Effector memory CD8-positive, alpha-beta T cell (primary cell): ENCODE measurements at regions not wholly inside any gene's neighbourhood (a gene's known extent, or its start where the extent isn't known, plus 50 kb on each side); places are given as distances from the start of the nearest gene placed in this dataset.

Experiments
- ATAC-seq: fragments of 150-1000 bp; cut with Tn5 transposase; replicated peaks from 2 replicates; pipeline ENCODE4 v1.10.0; 2021; ENCODE audit warnings: mild to moderate bottlenecking, moderate library complexity
- DNase-seq, 3 experiments: peaks; one replicate each; pipeline ENCODE4 v3.0.0; 2021
- H3K27ac Mint-ChIP-seq, 2 donors: one replicate each; pipeline ENCODE4 v1.8.0; 2022; ENCODE audit warnings: mild to moderate bottlenecking in 2 of 2, mixed read lengths in 2 of 2, moderate library complexity in 2 of 2
- H3K27me3 Mint-ChIP-seq, 2 donors: one replicate each; pipeline ENCODE4 v1.8.0; 2022; ENCODE audit warnings: mixed read lengths in 2 of 2
- H3K36me3 Mint-ChIP-seq: one replicate; pipeline ENCODE4 v1.8.0; 2022; ENCODE audit warnings: mild to moderate bottlenecking, moderate library complexity, mixed read lengths; ENCODE audit not compliant: insufficient read depth
- H3K4me1 Mint-ChIP-seq, 2 donors: one replicate each; pipeline ENCODE4 v1.8.0; 2022; ENCODE audit warnings: low read depth in 2 of 2, mixed read lengths in 2 of 2
- H3K4me3 Mint-ChIP-seq, 2 donors: one replicate each; pipeline ENCODE4 v1.8.0; 2022; ENCODE audit warnings: mild to moderate bottlenecking in 2 of 2, mixed read lengths in 2 of 2, moderate library complexity in 2 of 2
- H3K9me3 Mint-ChIP-seq, 2 donors: one replicate each; pipeline ENCODE4 v1.8.0; 2022; ENCODE audit warnings: mixed read lengths in 2 of 2

DNA sequence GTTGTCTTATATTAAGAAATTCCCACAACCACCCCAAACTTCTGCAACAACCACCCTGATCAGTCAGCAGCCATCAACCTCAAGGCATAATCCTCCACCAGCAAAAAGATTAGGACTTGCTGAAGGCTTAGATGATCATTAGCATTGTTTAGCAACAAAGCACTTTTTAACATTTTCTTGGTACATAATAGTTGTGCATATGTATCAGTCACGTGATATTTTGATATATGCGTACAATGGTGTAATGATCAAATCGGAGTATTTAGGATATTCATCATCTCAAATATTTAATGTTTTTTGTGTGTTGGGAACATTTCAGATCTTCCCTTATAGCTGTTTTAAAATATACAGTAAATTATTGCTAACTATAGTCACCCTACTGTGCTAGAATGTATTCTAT, 73.5 kb upstream of the API5 start:
- no peaks in the 10 kb centered on the region for H3K4me1 Mint-ChIP-seq
- H3K27ac Mint-ChIP-seq = no peak overlapping the region
- H3K36me3 Mint-ChIP-seq = no peaks in the 10 kb centered on the region
- peaks cover 7 to 10% of the 10 kb centered on the region in 2 donors for H3K27me3 Mint-ChIP-seq
- ATAC-seq (no peak), DNase-seq (no peak)
- H3K9me3 Mint-ChIP-seq = peaks cover 0 to 2% of the 10 kb centered on the region in 2 donors
- H3K4me3 Mint-ChIP-seq = no peak overlapping the region

DNA sequence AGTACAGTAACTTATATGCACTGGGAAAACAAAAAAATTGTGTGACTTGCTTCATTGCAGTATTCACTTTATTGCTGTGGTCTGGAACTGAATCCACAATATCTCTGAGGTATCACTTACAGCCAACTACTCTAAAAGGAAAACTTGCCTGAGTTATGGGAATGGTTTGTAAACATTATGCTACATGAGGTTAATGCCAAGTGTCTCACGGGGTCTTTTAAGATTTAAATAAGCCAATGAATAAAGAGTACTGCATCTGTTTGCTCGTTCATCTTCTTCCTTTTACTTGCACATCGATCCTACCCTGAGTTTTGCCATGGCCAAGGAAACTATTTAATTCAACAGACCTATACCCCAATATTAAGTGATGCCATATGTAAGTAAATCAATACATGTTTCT, 72.0 kb upstream of the API5 start:
- no peaks in the 10 kb centered on the region for H3K36me3 Mint-ChIP-seq
- no peak overlapping the region for H3K4me3 Mint-ChIP-seq
- no peaks in the 10 kb centered on the region for H3K4me1 Mint-ChIP-seq
- H3K9me3 Mint-ChIP-seq = peaks cover 0 to 2% of the 10 kb centered on the region in 2 donors
- no peak for DNase-seq
- peaks cover 13 to 22% of the 10 kb centered on the region in 2 donors for H3K27me3 Mint-ChIP-seq
- no peak overlapping the region for H3K27ac Mint-ChIP-seq
- no peak for ATAC-seq

DNA sequence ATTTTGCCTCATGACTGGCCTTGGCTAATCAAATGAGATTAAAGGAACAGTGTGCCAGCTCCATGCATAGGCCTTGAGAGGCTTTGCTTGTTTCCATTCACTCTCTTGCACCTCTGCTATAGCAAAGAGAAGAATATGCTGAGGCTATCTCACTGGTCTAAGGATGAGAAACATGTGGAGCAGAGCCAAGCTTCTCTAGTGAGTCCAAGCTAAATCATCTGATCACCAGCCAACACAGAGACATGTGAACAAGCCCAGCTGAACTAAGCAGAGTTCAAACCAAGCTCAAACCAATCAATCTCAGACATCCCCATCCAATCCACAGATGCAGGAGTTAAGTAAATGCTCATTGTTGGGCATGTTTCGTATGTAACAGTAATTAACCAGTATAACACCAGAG, 69.4 kb upstream of the API5 start:
- no peak for DNase-seq
- Mint-ChIP-seq H3K27ac (no peak overlapping the region), H3K4me3 (no peak overlapping the region), H3K36me3 (no peaks in the 10 kb centered on the region), H3K27me3 (peaks cover 19 to 41% of the 10 kb centered on the region in 2 donors), H3K9me3 (peaks cover 0 to 2% of the 10 kb centered on the region in 2 donors), H3K4me1 (no peaks in the 10 kb centered on the region)
- ATAC-seq = no peak

DNA sequence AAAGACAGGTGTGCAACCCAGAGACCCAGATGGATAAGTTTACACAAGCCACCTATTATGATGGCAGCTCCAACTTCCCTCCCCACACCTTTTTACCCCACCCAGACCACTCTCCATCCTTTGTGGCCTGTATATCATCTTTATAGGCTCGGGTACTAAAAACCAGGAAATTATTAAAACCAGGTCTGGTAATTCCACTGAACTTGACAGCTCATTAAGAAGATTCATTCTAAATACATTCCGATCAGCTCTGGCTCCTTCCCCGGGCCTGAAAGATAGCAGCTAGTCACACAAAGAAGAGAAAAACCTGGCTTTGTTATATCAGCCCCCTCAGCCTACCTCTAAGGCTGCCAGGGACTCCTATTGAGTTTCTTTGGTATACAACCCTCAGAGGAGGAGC, 67.9 kb upstream of the API5 start:
- no peaks in the 10 kb centered on the region for H3K4me1 Mint-ChIP-seq
- ATAC-seq (no peak), DNase-seq (no peak)
- peaks cover 0 to 2% of the 10 kb centered on the region in 2 donors for H3K9me3 Mint-ChIP-seq
- no peak overlapping the region for H3K4me3 Mint-ChIP-seq
- H3K27me3 Mint-ChIP-seq = peaks cover 24 to 49% of the 10 kb centered on the region in 2 donors
- H3K36me3 Mint-ChIP-seq = no peaks in the 10 kb centered on the region
- no peak overlapping the region for H3K27ac Mint-ChIP-seq

DNA sequence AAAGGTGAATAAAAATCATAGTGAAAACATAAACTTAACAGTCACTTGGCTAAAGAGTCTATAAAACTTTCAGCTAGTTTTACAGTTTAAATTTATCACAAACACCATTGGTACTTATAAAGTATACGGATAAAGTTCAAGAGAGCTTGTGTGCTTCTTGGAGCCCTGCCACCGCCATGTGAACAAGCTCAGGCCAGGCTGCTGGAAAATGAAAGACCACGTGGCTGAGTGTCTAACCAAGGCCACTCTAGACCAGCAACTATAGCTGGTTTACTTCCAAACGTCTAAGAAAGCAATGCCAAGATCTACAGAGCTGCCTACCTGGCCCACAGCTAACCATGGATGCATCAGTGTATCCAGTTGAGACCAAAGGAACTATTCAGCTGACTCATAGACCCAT, 66.3 kb upstream of the API5 start:
- DNase-seq (no peak), ATAC-seq (no peak)
- no peaks in the 10 kb centered on the region for H3K9me3 Mint-ChIP-seq
- H3K4me3 Mint-ChIP-seq = no peak overlapping the region
- H3K27ac Mint-ChIP-seq = no peak overlapping the region
- H3K4me1 Mint-ChIP-seq = no peaks in the 10 kb centered on the region
- H3K36me3 Mint-ChIP-seq = no peaks in the 10 kb centered on the region
- H3K27me3 Mint-ChIP-seq = peaks cover 18 to 49% of the 10 kb centered on the region in 2 donors

DNA sequence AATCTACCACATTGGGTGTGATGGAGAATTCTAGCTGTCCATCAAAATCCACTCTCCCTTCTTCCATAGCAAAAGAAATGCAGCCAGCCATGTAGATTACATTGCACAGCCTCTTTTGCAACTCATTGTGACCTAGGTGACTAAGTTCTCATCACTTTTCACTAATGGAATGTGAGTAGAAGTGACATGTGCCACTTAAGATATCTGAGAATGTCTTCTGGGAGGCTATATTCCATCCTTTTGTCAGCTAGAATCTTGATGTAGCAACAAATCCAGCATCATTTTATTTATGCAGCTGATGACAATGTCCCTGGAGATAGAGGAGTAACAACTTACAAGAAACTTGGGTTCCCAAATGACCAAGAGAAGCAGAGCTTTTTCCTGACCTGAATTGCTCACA, 61.5 kb upstream of the API5 start:
- DNase-seq = no peak
- Mint-ChIP-seq H3K27ac (no peak overlapping the region), H3K4me3 (no peak overlapping the region), H3K9me3 (peaks cover 0 to 7% of the 10 kb centered on the region in 2 donors), H3K4me1 (no peaks in the 10 kb centered on the region), H3K36me3 (no peaks in the 10 kb centered on the region), H3K27me3 (peaks cover 20 to 45% of the 10 kb centered on the region in 2 donors)
- no peak for ATAC-seq

DNA sequence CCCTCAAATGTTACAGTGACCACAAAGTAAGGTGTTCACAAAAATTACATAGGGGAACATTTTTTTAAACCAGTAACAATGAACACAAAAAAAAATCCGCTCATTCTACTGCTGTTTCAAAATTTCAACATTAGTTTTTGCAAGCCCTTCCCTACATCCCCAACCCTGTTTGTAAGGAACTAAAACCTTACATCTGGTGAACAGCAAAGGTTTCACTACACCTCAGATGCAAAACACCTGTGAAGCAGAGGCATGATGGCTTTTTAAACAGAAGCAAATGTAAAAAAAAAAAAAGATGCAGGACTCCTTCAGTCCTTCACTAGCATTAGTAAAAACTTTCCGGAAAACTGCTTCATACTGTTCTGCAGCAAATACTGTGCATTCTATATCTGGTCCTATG, 50.0 kb upstream of the API5 start:
- H3K4me1 Mint-ChIP-seq = no peaks in the 10 kb centered on the region
- H3K9me3 Mint-ChIP-seq = peaks cover 0 to 5% of the 10 kb centered on the region in 2 donors
- H3K27me3 Mint-ChIP-seq = peaks cover 6 to 10% of the 10 kb centered on the region in 2 donors
- H3K36me3 Mint-ChIP-seq = no peaks in the 10 kb centered on the region
- ATAC-seq (no peak), DNase-seq (no peak)
- H3K27ac Mint-ChIP-seq = no peak overlapping the region
- no peak overlapping the region for H3K4me3 Mint-ChIP-seq
